HCT116 (cell line): ENCODE measurements at regions not wholly inside any gene's neighbourhood (a gene's known extent, or its start where the extent isn't known, plus 50 kb on each side); places are given as distances from the start of the nearest gene placed in this dataset.

ENCODE experiments used
- ATAC-seq: fragments of 200-7000 bp; cut with Tn5 transposase; 2 replicates; pipeline ENCODE4 v1.9.1; 2020; ENCODE audit warnings: mild to moderate bottlenecking, moderate library complexity
- BruUV-seq: library from RNA; stranded (reverse); fragments of 400-500 nt; replicated peaks from 2 replicates; lab custom pipeline; 2021; lab: Mats Ljungman, UMichigan
- CTCF ChIA-PET: fragments of 300-600 bp; sonication (Branson Sonifier 250); formaldehyde crosslinking; loops from one replicate; lab custom pipeline; 2021; ENCODE audit warnings: antibody characterized with exemption; lab: Charles Lee
- POLR2A ChIA-PET: fragments of 300-600, 350-600 bp; sonication (Branson Sonifier 250); formaldehyde crosslinking; loops from one replicate; lab custom pipeline; 2021; ENCODE audit warnings: antibody characterized with exemption; lab: Charles Lee
- RAD21 ChIA-PET, 2 experiments: fragments of 300-600 bp; sonication (Branson Sonifier 250); formaldehyde crosslinking; loops; one replicate each; lab custom pipeline; 2023; ENCODE audit warnings: low total read pairs in 2 of 2; ENCODE audit not compliant: uncharacterized antibody in 2 of 2, unreplicated experiment in 2 of 2, low non-redundant PET in 1 of 2; lab: Charles Lee
- DNase-seq: peaks from one replicate; pipeline ENCODE4 v3.0.0-alpha.2; 2010; ENCODE audit warnings: low read depth, low spot score
- H2AFZ ChIP-seq: fragments of 200-600 bp; shearing (Covaris generic), sonication (generic); 2 replicates; pipeline ENCODE4 v1.6.1; 2017; ENCODE audit warnings: low read depth, mixed run types, mixed read lengths, antibody characterized with exemption, low read length; ENCODE audit not compliant: poor library complexity, severe bottlenecking
- H3K27ac ChIP-seq: 2 replicates; pipeline ENCODE4 v1.5.1; 2012; ENCODE audit warnings: low read depth, low read length
- H3K27me3 ChIP-seq: fragments of 200-600 bp; sonication (generic); 2 replicates; pipeline ENCODE4 v1.6.1; 2016; ENCODE audit warnings: mixed run types, low read length, mixed read lengths; ENCODE audit not compliant: insufficient read depth
- H3K36me3 ChIP-seq, 2 experiments: fragments of 200-500 bp in 1 of 2; fragments of 200-600 bp in 1 of 2; sonication (Bioruptor generic) in 1 of 2; sonication (generic) in 1 of 2; 2 replicates each; pipeline versions ENCODE4 v1.5.1 to v1.6.1; 2014 to 2016; ENCODE audit warnings: low read length in 2 of 2, inconsistent platforms in 1 of 2, mixed read lengths in 1 of 2, mixed run types in 1 of 2; ENCODE audit not compliant: insufficient read depth in 2 of 2, control insufficient read depth in 1 of 2
- H3K4me1 ChIP-seq, 2 experiments: fragments of 200-600 bp in 1 of 2; sonication (generic) in 1 of 2; 2 replicates each; pipeline versions ENCODE4 v1.5.1 to v1.6.1; 2012 to 2017; ENCODE audit warnings: low read length in 2 of 2, inconsistent platforms in 1 of 2, mild to moderate bottlenecking in 1 of 2, mixed read lengths in 1 of 2, mixed run types in 1 of 2, moderate library complexity in 1 of 2; ENCODE audit not compliant: insufficient read depth in 2 of 2, control insufficient read depth in 1 of 2
- H3K4me2 ChIP-seq: fragments of 200-600 bp; sonication (generic); 2 replicates; pipeline ENCODE4 v1.6.1; 2017; ENCODE audit warnings: mixed run types, low read length, mixed read lengths
- H3K4me3 ChIP-seq, 2 experiments: fragments of 200-600 bp in 1 of 2; sonication (generic) in 1 of 2; replicated peaks in 1 of 2; 2 replicates each; pipeline ENCODE4 v1.5.1; 2011 to 2016; ENCODE audit warnings: low read length in 2 of 2, control low read depth in 1 of 2, low read depth in 1 of 2, mild to moderate bottlenecking in 1 of 2, mixed read lengths in 1 of 2, mixed run types in 1 of 2
- H3K79me2 ChIP-seq: fragments of 200-600 bp; sonication (generic); 2 replicates; pipeline ENCODE4 v1.6.1; 2017; ENCODE audit warnings: mild to moderate bottlenecking, mixed run types, low read length, moderate library complexity, mixed read lengths; ENCODE audit not compliant: insufficient read depth
- H3K9ac ChIP-seq: fragments of 200-600 bp; sonication (generic); 2 replicates; pipeline ENCODE4 v1.6.1; 2016; ENCODE audit warnings: low read length, mixed read lengths
- H3K9me2 ChIP-seq: fragments of 200-600 bp; sonication (generic), shearing (Covaris generic); 2 replicates; pipeline ENCODE4 v1.6.1; 2017; ENCODE audit warnings: mixed run types, mild to moderate bottlenecking, moderate library complexity; ENCODE audit not compliant: insufficient read depth
- H3K9me3 ChIP-seq, 2 experiments: fragments of 200-500 bp in 1 of 2; fragments of 200-600 bp in 1 of 2; sonication (Bioruptor generic) in 1 of 2; sonication (generic) in 1 of 2; 2 replicates each; pipeline ENCODE4 v1.6.1; 2014 to 2017; ENCODE audit warnings: low read length in 2 of 2, mixed read lengths in 2 of 2, inconsistent platforms in 1 of 2, low read depth in 1 of 2, mild to moderate bottlenecking in 1 of 2, mixed run types in 1 of 2, moderate library complexity in 1 of 2; ENCODE audit not compliant: control insufficient read depth in 1 of 2, insufficient read depth in 1 of 2
- H4K20me1 ChIP-seq: fragments of 200-600 bp; sonication (generic), shearing (Covaris generic); 2 replicates; pipeline ENCODE4 v1.6.1; 2017; ENCODE audit warnings: mixed run types, mild to moderate bottlenecking, moderate library complexity; ENCODE audit not compliant: insufficient read depth
- CBX3 ChIP-seq: IDR thresholded peaks from 2 replicates; pipeline ENCODE4 v1.6.1; 2012; ENCODE audit warnings: low read depth
- CEBPB ChIP-seq: IDR thresholded peaks from 2 replicates; pipeline ENCODE4 v1.6.1; 2012; ENCODE audit warnings: low read depth
- CTCF ChIP-seq, 3 experiments: fragments of 200-600 bp in 1 of 3; sonication (generic) in 1 of 3; IDR thresholded peaks in 2 of 3; conservative IDR thresholded peaks in 1 of 3; 2 replicates each; pipeline ENCODE4 v1.5.1; 2012 to 2017; ENCODE audit warnings: low read depth in 2 of 3, low read length in 2 of 3, antibody characterized with exemption in 1 of 3, borderline replicate concordance in 1 of 3, control low read depth in 1 of 3, mild to moderate bottlenecking in 1 of 3, mixed read lengths in 1 of 3, mixed run types in 1 of 3, moderate library complexity in 1 of 3; ENCODE audit not compliant: insufficient read depth in 1 of 3
- EGR1 ChIP-seq: IDR thresholded peaks from 2 replicates; pipeline ENCODE4 v1.6.1; 2012; ENCODE audit warnings: low read depth
- ELF1 ChIP-seq: IDR thresholded peaks from 2 replicates; pipeline ENCODE4 v1.6.1; 2012; ENCODE audit warnings: low read depth, borderline replicate concordance
- FOSL1 ChIP-seq: IDR thresholded peaks from 2 replicates; pipeline ENCODE4 v1.6.1; 2012; ENCODE audit warnings: low read depth
- JUND ChIP-seq: IDR thresholded peaks from 2 replicates; pipeline ENCODE4 v1.6.1; 2012
- POLR2A ChIP-seq: IDR thresholded peaks from 2 replicates; pipeline ENCODE4 v1.7.0; 2011; ENCODE audit warnings: borderline replicate concordance; ENCODE audit not compliant: insufficient read depth, insufficient read length; ENCODE audit errors: extremely low read depth
- POLR2AphosphoS5 ChIP-seq: IDR thresholded peaks from 2 replicates; pipeline ENCODE4 v1.6.1; 2011; ENCODE audit warnings: mild to moderate bottlenecking, low read depth, low read length, moderate library complexity
- RAD21 ChIP-seq: IDR thresholded peaks from 2 replicates; pipeline ENCODE4 v1.6.1; 2012; ENCODE audit warnings: low read depth, mild to moderate bottlenecking
- SP1 ChIP-seq: IDR thresholded peaks from 2 replicates; pipeline ENCODE4 v1.6.1; 2012; ENCODE audit warnings: low read depth
- TCF7L2 ChIP-seq: IDR thresholded peaks from 2 replicates; pipeline ENCODE4 v1.7.0; 2011; ENCODE audit warnings: borderline replicate concordance, inconsistent platforms; ENCODE audit not compliant: insufficient read depth, insufficient read length; ENCODE audit errors: extremely low read depth
- YY1 ChIP-seq: IDR thresholded peaks from 2 replicates; pipeline ENCODE4 v1.6.1; 2011; ENCODE audit warnings: low read length, low read depth, moderate library complexity, mild to moderate bottlenecking; ENCODE audit not compliant: insufficient replicate concordance; ENCODE audit errors: extremely low read depth
- intact Hi-C: fragments of 100-400 bp; cut with micrococcal nuclease; formaldehyde crosslinking; loops from 2 replicates; pipeline ENCODE4 v1.10.0; 2022
- TF ChIP-seq, protein P1 (sequence below): IDR thresholded peaks from 2 replicates; pipeline ENCODE4 v1.6.1; 2012
- TF ChIP-seq, protein P2 (sequence below): IDR thresholded peaks from 2 replicates; pipeline ENCODE4 v1.6.1; 2011; ENCODE audit warnings: mild to moderate bottlenecking, low read length, moderate library complexity; ENCODE audit not compliant: insufficient replicate concordance; ENCODE audit errors: extremely low read depth
- TF ChIP-seq, protein P3 (sequence below): IDR thresholded peaks from 2 replicates; pipeline ENCODE4 v1.6.1; 2012

- no peak for ATAC-seq
- H3K36me3 ChIP-seq = no peaks in the 10 kb centered on the region
- no peak overlapping the region for H3K27ac ChIP-seq
- intact Hi-C loops = no loop called here
- no peak overlapping the region for H3K9ac ChIP-seq
- H4K20me1 ChIP-seq = no peaks in the 10 kb centered on the region; the same call in 1 of the 2 replicates
- DNase-seq = no peak
- ChIA-PET POLR2A (no interaction called here), CTCF (no interaction called here), RAD21 (no interaction called here)
- no peaks in the 10 kb centered on the region for H3K79me2 ChIP-seq
- no peak for TF ChIP-seq JUND
- TF ChIP-seq ELF1 = no peak
- no peak for TF ChIP-seq CTCF (IDR thresholded peaks at IDR 0.05 in 2 of 3, conservative IDR thresholded peaks at IDR 0.05 in 1 of 3; ENCODE audit: borderline replicate concordance in 1 of 3, insufficient read depth in 1 of 3, low read depth in 2 of 3, low read length in 2 of 3)
- TF ChIP-seq SP1 = no peak
- TF ChIP-seq YY1 = no peak
- no peak for TF ChIP-seq POLR2AphosphoS5
- no peak for TF ChIP-seq POLR2A
- TF ChIP-seq, protein P1, sequence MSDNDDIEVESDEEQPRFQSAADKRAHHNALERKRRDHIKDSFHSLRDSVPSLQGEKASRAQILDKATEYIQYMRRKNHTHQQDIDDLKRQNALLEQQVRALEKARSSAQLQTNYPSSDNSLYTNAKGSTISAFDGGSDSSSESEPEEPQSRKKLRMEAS = no peak
- TF ChIP-seq, protein P2, sequence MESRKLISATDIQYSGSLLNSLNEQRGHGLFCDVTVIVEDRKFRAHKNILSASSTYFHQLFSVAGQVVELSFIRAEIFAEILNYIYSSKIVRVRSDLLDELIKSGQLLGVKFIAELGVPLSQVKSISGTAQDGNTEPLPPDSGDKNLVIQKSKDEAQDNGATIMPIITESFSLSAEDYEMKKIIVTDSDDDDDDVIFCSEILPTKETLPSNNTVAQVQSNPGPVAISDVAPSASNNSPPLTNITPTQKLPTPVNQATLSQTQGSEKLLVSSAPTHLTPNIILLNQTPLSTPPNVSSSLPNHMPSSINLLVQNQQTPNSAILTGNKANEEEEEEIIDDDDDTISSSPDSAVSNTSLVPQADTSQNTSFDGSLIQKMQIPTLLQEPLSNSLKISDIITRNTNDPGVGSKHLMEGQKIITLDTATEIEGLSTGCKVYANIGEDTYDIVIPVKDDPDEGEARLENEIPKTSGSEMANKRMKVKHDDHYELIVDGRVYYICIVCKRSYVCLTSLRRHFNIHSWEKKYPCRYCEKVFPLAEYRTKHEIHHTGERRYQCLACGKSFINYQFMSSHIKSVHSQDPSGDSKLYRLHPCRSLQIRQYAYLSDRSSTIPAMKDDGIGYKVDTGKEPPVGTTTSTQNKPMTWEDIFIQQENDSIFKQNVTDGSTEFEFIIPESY = no peak
- no peak for TF ChIP-seq FOSL1
- no peak for TF ChIP-seq RAD21
- no peak for TF ChIP-seq CBX3
- no peak for TF ChIP-seq CEBPB
- TF ChIP-seq TCF7L2 = no peak
- no peak for TF ChIP-seq EGR1
- TF ChIP-seq, protein P3, sequence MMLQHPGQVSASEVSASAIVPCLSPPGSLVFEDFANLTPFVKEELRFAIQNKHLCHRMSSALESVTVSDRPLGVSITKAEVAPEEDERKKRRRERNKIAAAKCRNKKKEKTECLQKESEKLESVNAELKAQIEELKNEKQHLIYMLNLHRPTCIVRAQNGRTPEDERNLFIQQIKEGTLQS = no peak
- no peak overlapping the region for H3K4me3 ChIP-seq
- peaks cover 4 to 33% of the 10 kb centered on the region in 2 experiments; a peak in 2 of 4 replicates for H3K9me3 ChIP-seq
- H2AFZ ChIP-seq = no peak overlapping the region
- no peaks in the 10 kb centered on the region for H3K4me1 ChIP-seq
- H3K4me2 ChIP-seq = no peak overlapping the region
- no peaks in the 10 kb centered on the region for H3K9me2 ChIP-seq
- no peaks in the 10 kb centered on the region for H3K27me3 ChIP-seq
- no TSS peak for BruUV-seq
Observed at GRCh38 chr21:24403221-24403620, 1204.1 kb downstream of the MRPL39 start.
